ENCODE measurements at regions not wholly inside any gene's neighbourhood (a gene's known extent, or its start where the extent isn't known, plus 50 kb on each side); places are given as distances from the start of the nearest gene placed in this dataset.

- H3K9me3 ChIP-seq (ENCODE audit: control extremely low read depth in 1 of 5, control insufficient read depth in 4 of 5, insufficient read depth in 2 of 5, low read depth in 1 of 5, low read length in 4 of 5) = no peaks in the 10 kb centered on the region
- no peak overlapping the region for H3K4me3 ChIP-seq (ENCODE audit: control insufficient read depth in 1 of 7, extremely low read depth in 1 of 7, insufficient read depth in 4 of 7, low read depth in 2 of 7, low read length in 6 of 7)
- POLR2A ChIA-PET = no interaction called here
- no peak for DNase-seq
- H3K36me3 ChIP-seq (ENCODE audit: control insufficient read depth in 4 of 4, insufficient read depth in 4 of 4, low read length in 3 of 4) = no peaks in the 10 kb centered on the region
- no peak overlapping the region for H3K27ac ChIP-seq (ENCODE audit: insufficient read depth in 1 of 2, low read depth in 1 of 2, low read length in 2 of 2, poor library complexity in 1 of 2, severe bottlenecking in 2 of 2)
- WGBS (ENCODE audit: insufficient coverage) = 100% methylated on average over 2 of the region's 5 CpGs
- peaks cover 0 to 2% (median 0%) of the 10 kb centered on the region in 5 experiments for H3K27me3 ChIP-seq (replicated peaks in 2 of 5; ENCODE audit: control insufficient read depth in 4 of 5, insufficient read depth in 5 of 5, low read length in 4 of 5)
- CTCF ChIA-PET = no interaction called here
- H3K4me1 ChIP-seq (ENCODE audit: control extremely low read depth in 1 of 4, control insufficient read depth in 4 of 4, insufficient read depth in 4 of 4, low read length in 3 of 4) = no peaks in the 10 kb centered on the region
These were observed 275.8 kb upstream of the RIOK2 start for GRCh38 chr5:97458851-97459250.

GRCh38 chr5:97471951-97472350 lies 288.9 kb upstream of the RIOK2 start:
- no peaks in the 10 kb centered on the region for H3K27me3 ChIP-seq (replicated peaks in 2 of 5; ENCODE audit: control insufficient read depth in 4 of 5, insufficient read depth in 5 of 5, low read length in 4 of 5)
- no peaks in the 10 kb centered on the region for H3K4me1 ChIP-seq (ENCODE audit: control extremely low read depth in 1 of 4, control insufficient read depth in 4 of 4, insufficient read depth in 4 of 4, low read length in 3 of 4)
- CTCF ChIA-PET = no interaction called here
- no peak overlapping the region for H3K27ac ChIP-seq (ENCODE audit: insufficient read depth in 1 of 2, low read depth in 1 of 2, low read length in 2 of 2, poor library complexity in 1 of 2, severe bottlenecking in 2 of 2)
- WGBS (ENCODE audit: insufficient coverage) = 96% methylated on average over 10 of the region's 10 CpGs
- POLR2A ChIA-PET = no interaction called here
- no peaks in the 10 kb centered on the region for H3K36me3 ChIP-seq (ENCODE audit: control insufficient read depth in 4 of 4, insufficient read depth in 4 of 4, low read length in 3 of 4)
- no peak for DNase-seq
- H3K4me3 ChIP-seq (ENCODE audit: control insufficient read depth in 1 of 7, extremely low read depth in 1 of 7, insufficient read depth in 4 of 7, low read depth in 2 of 7, low read length in 6 of 7) = no peak overlapping the region
- peaks cover 0 to 22% (median 4%) of the 10 kb centered on the region in 5 experiments for H3K9me3 ChIP-seq (ENCODE audit: control extremely low read depth in 1 of 5, control insufficient read depth in 4 of 5, insufficient read depth in 2 of 5, low read depth in 1 of 5, low read length in 4 of 5)

GRCh38 chr5:97475847-97476246 lies 292.8 kb upstream of the RIOK2 start:
- no peaks in the 10 kb centered on the region for H3K27me3 ChIP-seq (replicated peaks in 2 of 5; ENCODE audit: control insufficient read depth in 4 of 5, insufficient read depth in 5 of 5, low read length in 4 of 5)
- CTCF ChIA-PET = no interaction called here
- H3K9me3 ChIP-seq (ENCODE audit: control extremely low read depth in 1 of 5, control insufficient read depth in 4 of 5, insufficient read depth in 2 of 5, low read depth in 1 of 5, low read length in 4 of 5) = peaks cover 0 to 10% (median 0%) of the 10 kb centered on the region in 5 experiments
- 100% methylated on average over 1 of the region's 3 CpGs for WGBS (ENCODE audit: insufficient coverage)
- H3K4me1 ChIP-seq (ENCODE audit: control extremely low read depth in 1 of 4, control insufficient read depth in 4 of 4, insufficient read depth in 4 of 4, low read length in 3 of 4) = no peaks in the 10 kb centered on the region
- no peak for DNase-seq
- H3K27ac ChIP-seq (ENCODE audit: insufficient read depth in 1 of 2, low read depth in 1 of 2, low read length in 2 of 2, poor library complexity in 1 of 2, severe bottlenecking in 2 of 2) = no peak overlapping the region
- POLR2A ChIA-PET = no interaction called here
- H3K36me3 ChIP-seq (ENCODE audit: control insufficient read depth in 4 of 4, insufficient read depth in 4 of 4, low read length in 3 of 4) = no peaks in the 10 kb centered on the region
- H3K4me3 ChIP-seq (ENCODE audit: control insufficient read depth in 1 of 7, extremely low read depth in 1 of 7, insufficient read depth in 4 of 7, low read depth in 2 of 7, low read length in 6 of 7) = no peak overlapping the region

- H3K4me1 ChIP-seq (ENCODE audit: control extremely low read depth in 1 of 4, control insufficient read depth in 4 of 4, insufficient read depth in 4 of 4, low read length in 3 of 4) = no peaks in the 10 kb centered on the region
- 100% methylated on average over 1 of the region's 2 CpGs for WGBS (ENCODE audit: insufficient coverage)
- CTCF ChIA-PET = no interaction called here
These were observed 293.9 kb upstream of the RIOK2 start for GRCh38 chr5:97476852-97477534.

DNA sequence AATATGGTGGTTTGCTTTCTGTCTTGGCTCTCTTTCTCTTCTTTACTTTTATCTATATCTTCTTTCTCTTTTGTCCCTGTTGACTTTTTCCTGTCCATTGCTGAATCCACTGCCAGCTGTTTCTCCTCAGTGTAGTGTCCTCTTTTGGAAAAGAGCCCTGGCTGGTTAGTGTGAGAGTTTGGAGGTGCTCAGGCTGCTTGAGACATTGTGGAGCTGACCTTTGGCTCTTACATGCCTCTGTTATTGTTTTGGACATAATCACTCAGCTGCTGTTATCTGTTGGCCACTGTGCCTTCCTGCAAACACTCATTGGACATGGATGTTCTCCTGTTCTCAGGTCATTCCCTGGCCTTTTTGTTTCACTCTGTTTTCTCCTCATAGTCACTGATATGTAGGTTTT lies 295.4 kb upstream of the RIOK2 start:
- Histone ChIP-seq H3K9me3 (ENCODE audit: control extremely low read depth in 1 of 5, control insufficient read depth in 4 of 5, insufficient read depth in 2 of 5, low read depth in 1 of 5, low read length in 4 of 5) (no peaks in the 10 kb centered on the region), H3K4me1 (ENCODE audit: control extremely low read depth in 1 of 4, control insufficient read depth in 4 of 4, insufficient read depth in 4 of 4, low read length in 3 of 4) (no peaks in the 10 kb centered on the region), H3K27me3 (replicated peaks in 2 of 5; ENCODE audit: control insufficient read depth in 4 of 5, insufficient read depth in 5 of 5, low read length in 4 of 5) (no peaks in the 10 kb centered on the region), H3K4me3 (ENCODE audit: control insufficient read depth in 1 of 7, extremely low read depth in 1 of 7, insufficient read depth in 4 of 7, low read depth in 2 of 7, low read length in 6 of 7) (no peak overlapping the region), H3K36me3 (ENCODE audit: control insufficient read depth in 4 of 4, insufficient read depth in 4 of 4, low read length in 3 of 4) (no peaks in the 10 kb centered on the region), H3K27ac (ENCODE audit: insufficient read depth in 1 of 2, low read depth in 1 of 2, low read length in 2 of 2, poor library complexity in 1 of 2, severe bottlenecking in 2 of 2) (no peak overlapping the region)
- POLR2A ChIA-PET = no interaction called here
- DNase-seq = no peak
- CTCF ChIA-PET = no interaction called here

More at GRCh38 chr5:97476852-97477534, 293.9 kb upstream of the RIOK2 start:
- DNase-seq = no peak
- POLR2A ChIA-PET = no interaction called here
- Histone ChIP-seq H3K36me3 (ENCODE audit: control insufficient read depth in 4 of 4, insufficient read depth in 4 of 4, low read length in 3 of 4) (no peaks in the 10 kb centered on the region), H3K27ac (ENCODE audit: insufficient read depth in 1 of 2, low read depth in 1 of 2, low read length in 2 of 2, poor library complexity in 1 of 2, severe bottlenecking in 2 of 2) (no peak overlapping the region), H3K9me3 (ENCODE audit: control extremely low read depth in 1 of 5, control insufficient read depth in 4 of 5, insufficient read depth in 2 of 5, low read depth in 1 of 5, low read length in 4 of 5) (peaks cover 0 to 3% (median 0%) of the 10 kb centered on the region in 5 experiments), H3K27me3 (replicated peaks in 2 of 5; ENCODE audit: control insufficient read depth in 4 of 5, insufficient read depth in 5 of 5, low read length in 4 of 5) (no peaks in the 10 kb centered on the region), H3K4me3 (ENCODE audit: control insufficient read depth in 1 of 7, extremely low read depth in 1 of 7, insufficient read depth in 4 of 7, low read depth in 2 of 7, low read length in 6 of 7) (no peak overlapping the region)

DNA sequence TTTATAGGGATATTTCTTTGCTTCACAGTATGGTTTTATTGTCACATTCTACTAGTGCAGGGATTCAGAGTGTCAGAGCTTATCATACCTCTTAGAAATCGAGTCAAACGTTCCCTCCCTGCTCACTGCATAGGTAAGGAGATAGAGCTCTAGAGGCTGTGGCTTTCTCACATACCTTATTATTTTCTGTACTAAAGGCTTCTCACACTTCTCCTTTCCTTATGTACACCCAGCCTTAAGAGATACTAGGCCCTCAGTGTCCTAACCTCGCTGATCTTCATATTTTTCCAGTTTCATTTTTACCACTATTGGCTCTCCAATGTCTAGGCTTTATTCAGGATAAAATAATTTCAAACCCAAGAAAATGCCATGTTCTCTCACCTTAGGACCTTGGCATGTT lies 297.3 kb upstream of the RIOK2 start:
- Histone ChIP-seq H3K4me1 (ENCODE audit: control extremely low read depth in 1 of 4, control insufficient read depth in 4 of 4, insufficient read depth in 4 of 4, low read length in 3 of 4) (no peaks in the 10 kb centered on the region), H3K9me3 (ENCODE audit: control extremely low read depth in 1 of 5, control insufficient read depth in 4 of 5, insufficient read depth in 2 of 5, low read depth in 1 of 5, low read length in 4 of 5) (peaks cover 0 to 2% (median 0%) of the 10 kb centered on the region in 5 experiments), H3K27ac (ENCODE audit: insufficient read depth in 1 of 2, low read depth in 1 of 2, low read length in 2 of 2, poor library complexity in 1 of 2, severe bottlenecking in 2 of 2) (no peak overlapping the region), H3K36me3 (ENCODE audit: control insufficient read depth in 4 of 4, insufficient read depth in 4 of 4, low read length in 3 of 4) (no peaks in the 10 kb centered on the region), H3K4me3 (ENCODE audit: control insufficient read depth in 1 of 7, extremely low read depth in 1 of 7, insufficient read depth in 4 of 7, low read depth in 2 of 7, low read length in 6 of 7) (no peak overlapping the region), H3K27me3 (replicated peaks in 2 of 5; ENCODE audit: control insufficient read depth in 4 of 5, insufficient read depth in 5 of 5, low read length in 4 of 5) (no peaks in the 10 kb centered on the region)
- ChIA-PET CTCF (no interaction called here), POLR2A (interaction anchor here (0.6 kb wide), 1 partner anchor 15 kb away, joined by 4 read pairs; no protein-coding TSS in a partner anchor)
- WGBS (ENCODE audit: insufficient coverage) = 100% methylated on average over 1 of the region's 3 CpGs
- DNase-seq = no peak

- WGBS (ENCODE audit: insufficient coverage) = 97% methylated on average over 3 of the region's 7 CpGs
- peaks cover 0 to 2% (median 0%) of the 10 kb centered on the region in 5 experiments for H3K9me3 ChIP-seq (ENCODE audit: control extremely low read depth in 1 of 5, control insufficient read depth in 4 of 5, insufficient read depth in 2 of 5, low read depth in 1 of 5, low read length in 4 of 5)
- no peaks in the 10 kb centered on the region for H3K4me1 ChIP-seq (ENCODE audit: control extremely low read depth in 1 of 4, control insufficient read depth in 4 of 4, insufficient read depth in 4 of 4, low read length in 3 of 4)
- ChIA-PET POLR2A (no interaction called here), CTCF (no interaction called here)
- H3K4me3 ChIP-seq (ENCODE audit: control insufficient read depth in 1 of 7, extremely low read depth in 1 of 7, insufficient read depth in 4 of 7, low read depth in 2 of 7, low read length in 6 of 7) = no peak overlapping the region
- H3K27me3 ChIP-seq (replicated peaks in 2 of 5; ENCODE audit: control insufficient read depth in 4 of 5, insufficient read depth in 5 of 5, low read length in 4 of 5) = no peaks in the 10 kb centered on the region
- DNase-seq = no peak
- H3K36me3 ChIP-seq (ENCODE audit: control insufficient read depth in 4 of 4, insufficient read depth in 4 of 4, low read length in 3 of 4) = no peaks in the 10 kb centered on the region
- no peak overlapping the region for H3K27ac ChIP-seq (ENCODE audit: insufficient read depth in 1 of 2, low read depth in 1 of 2, low read length in 2 of 2, poor library complexity in 1 of 2, severe bottlenecking in 2 of 2)
These were observed 305.1 kb upstream of the RIOK2 start for GRCh38 chr5:97488126-97488668.

Measured in common myeloid progenitor, CD34-positive (primary cell).